Chondrocyte (in vitro differentiated cells): ENCODE measurements at regions not wholly inside any gene's neighbourhood (a gene's known extent, or its start where the extent isn't known, plus 50 kb on each side); places are given as distances from the start of the nearest gene placed in this dataset.

Experiments
- DNase-seq: peaks from one replicate; pipeline ENCODE4 v3.0.0; 2021; ENCODE audit warnings: mixed read lengths, low spot score
- H3K27ac Mint-ChIP-seq: one replicate; pipeline ENCODE4 v1.8.0; 2021; ENCODE audit warnings: mild to moderate bottlenecking, moderate library complexity, mixed read lengths; ENCODE audit not compliant: unreplicated experiment
- H3K27me3 Mint-ChIP-seq: 2 replicates; pipeline ENCODE4 v1.8.0; 2021; ENCODE audit warnings: low read depth, mixed read lengths
- H3K36me3 Mint-ChIP-seq: 2 replicates; pipeline ENCODE4 v1.8.0; 2021; ENCODE audit warnings: low read depth, mixed read lengths
- H3K4me1 Mint-ChIP-seq: 2 replicates; pipeline ENCODE4 v1.8.0; 2021; ENCODE audit warnings: low read depth, mild to moderate bottlenecking, mixed read lengths
- H3K4me3 Mint-ChIP-seq: one replicate; pipeline ENCODE4 v1.8.0; 2021; ENCODE audit warnings: mild to moderate bottlenecking, moderate library complexity, mixed read lengths; ENCODE audit not compliant: unreplicated experiment
- H3K9me3 Mint-ChIP-seq: 2 replicates; pipeline ENCODE4 v1.8.0; 2021; ENCODE audit warnings: low read depth, mixed read lengths
- TF ChIP-seq, protein P1 (sequence below): fragments of 200-600 bp; sonication (generic); IDR thresholded peaks from 2 replicates; pipeline ENCODE4 v1.5.0; 2021; ENCODE audit warnings: antibody characterized with exemption, mild to moderate bottlenecking, moderate library complexity

DNA sequence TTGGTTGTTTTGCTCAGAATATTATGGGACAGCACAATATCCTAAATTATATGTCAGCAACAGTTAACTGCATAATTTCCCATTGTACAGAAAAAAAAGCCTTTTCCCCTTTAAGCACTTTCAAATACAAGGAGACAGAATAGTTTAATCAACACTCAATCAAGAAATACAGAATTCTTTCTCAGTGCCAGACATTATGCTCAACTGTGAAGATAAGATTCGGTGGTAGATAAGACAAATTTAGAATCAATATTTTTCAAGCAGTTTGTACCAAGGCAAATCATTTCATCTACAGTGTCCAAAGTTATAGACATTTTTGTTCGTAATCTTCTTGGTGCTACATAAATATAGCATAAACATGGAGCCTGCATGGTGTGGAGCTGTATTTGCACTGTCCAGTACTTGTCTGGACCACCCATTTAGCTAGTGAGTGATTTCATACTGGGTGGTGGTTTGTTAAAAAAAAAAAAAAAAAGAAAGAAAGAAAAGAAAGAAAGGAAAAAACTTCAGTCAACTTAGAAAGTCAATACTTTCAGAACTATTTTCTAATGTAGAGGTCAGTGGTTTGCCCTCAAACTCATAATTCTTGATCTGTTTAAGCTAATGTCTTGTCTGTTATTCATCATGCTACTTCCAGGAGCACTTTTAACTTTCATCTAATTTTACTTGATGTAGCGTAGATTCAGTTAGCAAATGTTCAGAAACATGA is 522.9 kb downstream of the FAT4 start:
- Mint-ChIP-seq H3K27ac (no peak overlapping the region), H3K4me1 (no peaks in the 10 kb centered on the region), H3K36me3 (peaks cover 1% of the 10 kb centered on the region), H3K27me3 (peaks cover 5% of the 10 kb centered on the region), H3K4me3 (no peak overlapping the region), H3K9me3 (no peaks in the 10 kb centered on the region)
- DNase-seq, result no peak
- TF ChIP-seq, protein P1, sequence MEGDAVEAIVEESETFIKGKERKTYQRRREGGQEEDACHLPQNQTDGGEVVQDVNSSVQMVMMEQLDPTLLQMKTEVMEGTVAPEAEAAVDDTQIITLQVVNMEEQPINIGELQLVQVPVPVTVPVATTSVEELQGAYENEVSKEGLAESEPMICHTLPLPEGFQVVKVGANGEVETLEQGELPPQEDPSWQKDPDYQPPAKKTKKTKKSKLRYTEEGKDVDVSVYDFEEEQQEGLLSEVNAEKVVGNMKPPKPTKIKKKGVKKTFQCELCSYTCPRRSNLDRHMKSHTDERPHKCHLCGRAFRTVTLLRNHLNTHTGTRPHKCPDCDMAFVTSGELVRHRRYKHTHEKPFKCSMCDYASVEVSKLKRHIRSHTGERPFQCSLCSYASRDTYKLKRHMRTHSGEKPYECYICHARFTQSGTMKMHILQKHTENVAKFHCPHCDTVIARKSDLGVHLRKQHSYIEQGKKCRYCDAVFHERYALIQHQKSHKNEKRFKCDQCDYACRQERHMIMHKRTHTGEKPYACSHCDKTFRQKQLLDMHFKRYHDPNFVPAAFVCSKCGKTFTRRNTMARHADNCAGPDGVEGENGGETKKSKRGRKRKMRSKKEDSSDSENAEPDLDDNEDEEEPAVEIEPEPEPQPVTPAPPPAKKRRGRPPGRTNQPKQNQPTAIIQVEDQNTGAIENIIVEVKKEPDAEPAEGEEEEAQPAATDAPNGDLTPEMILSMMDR, result no peak

DNA sequence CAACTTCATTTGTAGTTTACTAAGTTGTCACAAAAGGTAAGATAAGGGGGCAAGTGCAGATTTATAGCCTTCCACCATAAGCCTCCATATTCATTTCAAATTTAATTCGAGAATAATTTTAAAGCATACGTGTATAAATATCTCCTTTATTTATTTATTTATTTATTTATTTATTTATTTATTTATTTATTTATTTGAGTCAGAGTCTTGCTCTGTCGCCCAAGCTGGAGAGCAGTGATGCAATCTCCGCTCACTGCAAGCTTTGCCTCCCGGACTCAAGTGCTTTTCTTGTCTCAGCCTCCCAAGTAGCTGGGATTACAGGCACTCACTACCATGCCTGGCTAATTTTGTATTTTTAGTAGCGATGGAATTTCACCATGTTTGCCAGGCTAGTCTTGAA is 523.4 kb downstream of the FAT4 start:
- TF ChIP-seq, protein P1, result no peak
- H3K36me3 Mint-ChIP-seq, result peaks cover 1% of the 10 kb centered on the region
- no peaks in the 10 kb centered on the region for H3K4me1 Mint-ChIP-seq
- no peak overlapping the region for H3K4me3 Mint-ChIP-seq
- H3K27ac Mint-ChIP-seq, result no peak overlapping the region
- no peak for DNase-seq
- H3K9me3 Mint-ChIP-seq, result no peaks in the 10 kb centered on the region
- peaks cover 4% of the 10 kb centered on the region for H3K27me3 Mint-ChIP-seq

DNA sequence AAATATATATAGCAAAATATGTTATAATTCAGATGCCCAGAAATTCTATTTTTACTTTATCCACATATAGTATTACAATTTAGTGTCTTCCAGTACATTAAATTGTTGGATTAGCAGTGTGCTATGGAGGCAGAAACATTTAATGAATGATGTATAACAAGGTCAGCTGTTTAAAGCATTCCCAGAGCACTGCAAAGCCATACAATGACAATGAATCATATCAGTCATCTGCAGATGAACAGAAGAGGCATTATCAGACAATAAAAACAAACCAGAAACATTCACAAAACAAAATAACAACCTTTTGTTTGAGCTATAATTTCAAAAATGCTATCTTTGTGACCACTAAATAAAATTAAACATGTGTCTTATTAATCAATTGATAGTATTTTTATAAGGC is 524.2 kb downstream of the FAT4 start:
- Mint-ChIP-seq H3K36me3 (peaks cover 1% of the 10 kb centered on the region), H3K4me3 (no peak overlapping the region), H3K27ac (no peak overlapping the region), H3K27me3 (peaks cover 4% of the 10 kb centered on the region), H3K4me1 (no peaks in the 10 kb centered on the region), H3K9me3 (no peaks in the 10 kb centered on the region)
- no peak for DNase-seq
- TF ChIP-seq, protein P1, result no peak

DNA sequence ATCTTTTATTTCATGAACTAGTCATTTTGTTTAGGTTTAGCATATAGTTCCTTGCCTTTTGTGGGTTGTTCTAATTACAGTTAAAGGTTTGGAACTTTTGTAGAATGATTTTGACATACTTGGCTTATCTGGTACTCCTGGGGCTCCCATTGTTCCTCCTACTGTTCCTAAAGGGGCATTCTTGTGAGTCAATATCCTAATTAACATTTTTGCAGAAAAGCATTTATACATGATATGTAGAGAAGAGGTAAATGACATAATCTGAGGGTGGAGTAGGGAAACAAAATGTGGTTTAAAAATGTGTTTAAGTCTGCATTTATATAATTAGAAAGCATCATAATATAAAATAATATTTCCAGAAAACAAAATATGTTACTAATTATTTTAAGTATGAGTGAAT is 529.2 kb downstream of the FAT4 start:
- H3K27ac Mint-ChIP-seq, result no peak overlapping the region
- H3K36me3 Mint-ChIP-seq, result no peaks in the 10 kb centered on the region
- DNase-seq, result no peak
- H3K9me3 Mint-ChIP-seq, result no peaks in the 10 kb centered on the region
- no peaks in the 10 kb centered on the region for H3K4me1 Mint-ChIP-seq
- TF ChIP-seq, protein P1, result no peak
- H3K4me3 Mint-ChIP-seq, result no peak overlapping the region
- H3K27me3 Mint-ChIP-seq, result no peaks in the 10 kb centered on the region

DNA sequence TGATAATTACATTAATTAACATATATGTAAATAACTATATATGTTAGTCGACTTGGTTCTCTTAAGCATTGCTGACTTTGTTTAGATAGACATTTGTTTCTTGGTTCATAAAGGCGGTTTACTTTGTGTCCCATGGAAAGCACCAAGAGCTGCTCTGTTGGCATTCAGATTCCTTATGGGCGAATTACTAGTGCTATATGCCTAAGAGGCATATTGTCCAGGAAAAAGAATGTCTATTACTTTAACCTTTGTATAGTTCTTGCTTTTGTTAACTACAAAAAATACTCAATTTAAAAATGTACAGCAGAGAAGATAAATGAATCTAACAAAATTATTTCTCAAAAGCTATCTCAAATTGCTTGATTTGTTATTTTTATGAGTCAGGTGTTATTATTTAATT is 532.8 kb downstream of the FAT4 start:
- Mint-ChIP-seq H3K36me3 (no peaks in the 10 kb centered on the region), H3K27me3 (no peaks in the 10 kb centered on the region), H3K27ac (no peak overlapping the region), H3K9me3 (no peaks in the 10 kb centered on the region), H3K4me3 (no peak overlapping the region), H3K4me1 (peaks cover 7% of the 10 kb centered on the region)
- TF ChIP-seq, protein P1, result no peak
- DNase-seq, result no peak
